Heart left ventricle (tissue), 13 donors: ENCODE measurements at regions not wholly inside any gene's neighbourhood (a gene's known extent, or its start where the extent isn't known, plus 50 kb on each side); places are given as distances from the start of the nearest gene placed in this dataset.

Source experiments
- POLR2A ChIP-seq, 2 donors: fragments of 450-650 bp; IDR thresholded peaks; one replicate each; pipeline ENCODE4 v1.6.1; 2017; ENCODE audit warnings: antibody characterized with exemption in 2 of 2, mild to moderate bottlenecking in 2 of 2, moderate library complexity in 2 of 2
- TF ChIP-seq, protein P1 (sequence below), 12 donors: fragments of 200-600 bp; sonication (generic) in 4 of 12; IDR thresholded peaks; one replicate each; pipeline versions ENCODE4 v1.5.0 to v1.8.0; 2018 to 2022; ENCODE audit warnings: antibody characterized with exemption in 12 of 12, mild to moderate bottlenecking in 5 of 12
- donor health status: ischemic (EF 13 %, LVEDD 7.1; RV severe dilation, severe dysfunction).
- donor health status: DM: no; HTN: yes; CAD: no.
- donor health status: DM: no; HTN: no; CAD: no.
- donor health status: ischemic (EF 25% LVEDD 6.9; RV normal size, moderate dysfunction).
- donor health status: ischemic (EF 25% LVEDD 5.7; RV mildly dilated, moderate dysfunction).
- donor health status: ischemic (EF 35%, LVEDD 5.7; RV mildly dilated, moderate dysfunction).
- donor health status: nonischemic (EF 11% LVEDD 7.7; RV severe dilation, severe dysfunction).
- donor health status: DM: yes; HTN: yes; CAD: no.
- donor health status: PGD.
- donor health status: ischemic (EF 29% LVEDD 5.4; RV normal size, mild dysfunction).
- donor health status: nonischemic (EF 23%, LVEDD 6.1; RV moderate dilation, normal function).

DNA sequence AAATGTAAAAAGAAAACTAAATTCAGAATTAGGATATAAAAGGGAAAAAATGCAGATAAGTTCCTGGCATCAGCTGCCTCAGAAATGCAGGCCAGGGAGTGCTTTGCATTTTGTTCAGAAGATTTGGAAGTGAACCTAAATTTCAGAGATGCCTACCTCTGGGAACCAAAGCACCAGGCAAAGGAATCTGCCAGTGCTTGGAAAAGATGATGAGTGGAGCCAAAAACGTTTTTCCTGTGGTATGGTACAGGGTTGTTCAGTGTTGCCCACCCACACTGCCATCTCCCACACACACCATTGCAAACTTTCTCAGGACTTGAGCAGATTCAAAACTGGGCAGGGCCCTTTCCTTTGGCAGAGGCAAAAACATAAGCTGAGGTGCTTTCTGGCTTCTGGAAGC lies 349.5 kb downstream of the TGFB2 start:
- TF ChIP-seq POLR2A (IDR thresholded peaks at IDR 0.05), result no peak
- TF ChIP-seq, protein P1, sequence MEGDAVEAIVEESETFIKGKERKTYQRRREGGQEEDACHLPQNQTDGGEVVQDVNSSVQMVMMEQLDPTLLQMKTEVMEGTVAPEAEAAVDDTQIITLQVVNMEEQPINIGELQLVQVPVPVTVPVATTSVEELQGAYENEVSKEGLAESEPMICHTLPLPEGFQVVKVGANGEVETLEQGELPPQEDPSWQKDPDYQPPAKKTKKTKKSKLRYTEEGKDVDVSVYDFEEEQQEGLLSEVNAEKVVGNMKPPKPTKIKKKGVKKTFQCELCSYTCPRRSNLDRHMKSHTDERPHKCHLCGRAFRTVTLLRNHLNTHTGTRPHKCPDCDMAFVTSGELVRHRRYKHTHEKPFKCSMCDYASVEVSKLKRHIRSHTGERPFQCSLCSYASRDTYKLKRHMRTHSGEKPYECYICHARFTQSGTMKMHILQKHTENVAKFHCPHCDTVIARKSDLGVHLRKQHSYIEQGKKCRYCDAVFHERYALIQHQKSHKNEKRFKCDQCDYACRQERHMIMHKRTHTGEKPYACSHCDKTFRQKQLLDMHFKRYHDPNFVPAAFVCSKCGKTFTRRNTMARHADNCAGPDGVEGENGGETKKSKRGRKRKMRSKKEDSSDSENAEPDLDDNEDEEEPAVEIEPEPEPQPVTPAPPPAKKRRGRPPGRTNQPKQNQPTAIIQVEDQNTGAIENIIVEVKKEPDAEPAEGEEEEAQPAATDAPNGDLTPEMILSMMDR (IDR thresholded peaks at IDR 0.05), result no peak
